ENCODE measurements at regions not wholly inside any gene's neighbourhood (a gene's known extent, or its start where the extent isn't known, plus 50 kb on each side); places are given as distances from the start of the nearest gene placed in this dataset.

- Histone ChIP-seq H3K4me1 (ENCODE audit: insufficient read depth, low read length, poor library complexity, severe bottlenecking) (no peaks in the 10 kb centered on the region), H3K27ac (ENCODE audit: low read depth, low read length, poor library complexity, severe bottlenecking) (no peak overlapping the region), H3K36me3 (ENCODE audit: insufficient read depth, low read length, poor library complexity, severe bottlenecking) (no peaks in the 10 kb centered on the region), H3K27me3 (replicated peaks; ENCODE audit: insufficient read depth, low read depth, low read length, poor library complexity) (peaks cover 75% of the 10 kb centered on the region), H3K9me3 (ENCODE audit: low read depth, low read length, poor library complexity, severe bottlenecking) (no peaks in the 10 kb centered on the region), H3K4me3 (ENCODE audit: low read depth, low read length, poor library complexity, severe bottlenecking) (no peak overlapping the region)
- intact Hi-C loops (cut with micrococcal nuclease; ENCODE audit: unreplicated experiment): no loop called here
- CTCF ChIA-PET: no interaction called here
- no peak for DNase-seq (ENCODE audit: low spot score)
- no peak for TF ChIP-seq EZH2 (IDR thresholded peaks at IDR 0.05; ENCODE audit: borderline replicate concordance, low read depth, low read length, poor library complexity, severe bottlenecking)
- TF ChIP-seq, protein P1, sequence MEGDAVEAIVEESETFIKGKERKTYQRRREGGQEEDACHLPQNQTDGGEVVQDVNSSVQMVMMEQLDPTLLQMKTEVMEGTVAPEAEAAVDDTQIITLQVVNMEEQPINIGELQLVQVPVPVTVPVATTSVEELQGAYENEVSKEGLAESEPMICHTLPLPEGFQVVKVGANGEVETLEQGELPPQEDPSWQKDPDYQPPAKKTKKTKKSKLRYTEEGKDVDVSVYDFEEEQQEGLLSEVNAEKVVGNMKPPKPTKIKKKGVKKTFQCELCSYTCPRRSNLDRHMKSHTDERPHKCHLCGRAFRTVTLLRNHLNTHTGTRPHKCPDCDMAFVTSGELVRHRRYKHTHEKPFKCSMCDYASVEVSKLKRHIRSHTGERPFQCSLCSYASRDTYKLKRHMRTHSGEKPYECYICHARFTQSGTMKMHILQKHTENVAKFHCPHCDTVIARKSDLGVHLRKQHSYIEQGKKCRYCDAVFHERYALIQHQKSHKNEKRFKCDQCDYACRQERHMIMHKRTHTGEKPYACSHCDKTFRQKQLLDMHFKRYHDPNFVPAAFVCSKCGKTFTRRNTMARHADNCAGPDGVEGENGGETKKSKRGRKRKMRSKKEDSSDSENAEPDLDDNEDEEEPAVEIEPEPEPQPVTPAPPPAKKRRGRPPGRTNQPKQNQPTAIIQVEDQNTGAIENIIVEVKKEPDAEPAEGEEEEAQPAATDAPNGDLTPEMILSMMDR (conservative IDR thresholded peaks at IDR 0.05; ENCODE audit: low read depth, low read length): no peak
- BruUV-seq (replicated peaks): no TSS peak
- POLR2A ChIA-PET (ENCODE audit: low non-redundant PET): no interaction called here
Measured at GRCh38 chr20:41877911-41878310, 259.7 kb upstream of the CHD6 start.

DNA sequence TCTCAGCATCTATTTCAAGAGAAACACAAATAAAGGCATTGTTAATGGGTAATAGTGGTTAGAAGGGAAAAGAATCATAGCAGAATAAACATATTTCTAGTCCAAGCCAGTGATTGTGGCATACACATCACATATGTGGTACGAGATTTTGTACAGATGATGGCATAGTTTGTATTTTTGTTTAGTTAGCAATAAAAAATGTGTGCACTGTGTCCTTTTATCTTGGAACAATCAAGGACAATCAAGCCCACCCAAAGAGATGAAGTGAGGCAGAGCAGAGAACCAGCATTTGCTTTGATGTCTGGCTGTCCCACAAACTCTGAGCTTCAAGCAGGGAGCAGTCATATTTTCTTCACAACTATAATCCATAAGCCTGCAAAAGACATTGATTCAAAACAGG is 256.5 kb upstream of the CHD6 start:
- Histone ChIP-seq H3K4me3 (ENCODE audit: low read depth, low read length, poor library complexity, severe bottlenecking) (no peak overlapping the region), H3K9me3 (ENCODE audit: low read depth, low read length, poor library complexity, severe bottlenecking) (no peaks in the 10 kb centered on the region), H3K36me3 (ENCODE audit: insufficient read depth, low read length, poor library complexity, severe bottlenecking) (no peaks in the 10 kb centered on the region), H3K27ac (ENCODE audit: low read depth, low read length, poor library complexity, severe bottlenecking) (no peak overlapping the region), H3K4me1 (ENCODE audit: insufficient read depth, low read length, poor library complexity, severe bottlenecking) (no peaks in the 10 kb centered on the region), H3K27me3 (replicated peaks; ENCODE audit: insufficient read depth, low read depth, low read length, poor library complexity) (peaks cover 58% of the 10 kb centered on the region)
- CTCF ChIA-PET: no interaction called here
- no peak for DNase-seq (ENCODE audit: low spot score)
- intact Hi-C loops (cut with micrococcal nuclease; ENCODE audit: unreplicated experiment): no loop called here
- BruUV-seq (replicated peaks): no TSS peak
- TF ChIP-seq, protein P1 (conservative IDR thresholded peaks at IDR 0.05; ENCODE audit: low read depth, low read length): no peak
- TF ChIP-seq EZH2 (IDR thresholded peaks at IDR 0.05; ENCODE audit: borderline replicate concordance, low read depth, low read length, poor library complexity, severe bottlenecking): no peak
- POLR2A ChIA-PET (ENCODE audit: low non-redundant PET): no interaction called here

DNA sequence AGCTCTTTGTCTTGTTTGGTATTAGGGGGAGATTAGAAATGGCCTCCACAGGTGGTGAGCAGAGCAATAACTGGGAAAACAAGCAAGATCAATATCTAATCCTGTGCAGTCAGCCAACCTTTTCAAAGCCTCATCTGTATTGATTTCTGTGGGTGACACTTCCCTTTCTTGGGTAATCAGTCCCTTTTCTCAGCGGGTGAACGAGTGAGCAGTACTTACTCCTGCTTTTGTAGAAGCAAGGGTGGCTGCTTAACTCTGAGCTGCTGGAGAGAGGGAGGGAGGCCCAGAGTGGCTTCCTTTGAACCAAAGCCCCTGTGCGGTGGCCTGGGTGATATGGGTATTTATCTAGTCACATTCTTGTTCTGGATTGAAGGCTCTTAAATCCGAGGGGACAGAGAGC is 254.8 kb upstream of the CHD6 start:
- intact Hi-C loops (cut with micrococcal nuclease; ENCODE audit: unreplicated experiment): no loop called here
- POLR2A ChIA-PET (ENCODE audit: low non-redundant PET): no interaction called here

More for the DNA sequence above, 254.8 kb upstream of the CHD6 start:
- Histone ChIP-seq H3K27me3 (replicated peaks; ENCODE audit: insufficient read depth, low read depth, low read length, poor library complexity) (peaks cover 43% of the 10 kb centered on the region), H3K4me1 (ENCODE audit: insufficient read depth, low read length, poor library complexity, severe bottlenecking) (no peaks in the 10 kb centered on the region), H3K4me3 (ENCODE audit: low read depth, low read length, poor library complexity, severe bottlenecking) (no peak overlapping the region), H3K27ac (ENCODE audit: low read depth, low read length, poor library complexity, severe bottlenecking) (no peak overlapping the region), H3K36me3 (ENCODE audit: insufficient read depth, low read length, poor library complexity, severe bottlenecking) (no peaks in the 10 kb centered on the region), H3K9me3 (ENCODE audit: low read depth, low read length, poor library complexity, severe bottlenecking) (peaks cover 7% of the 10 kb centered on the region)
- no TSS peak for BruUV-seq (replicated peaks)
- CTCF ChIA-PET: interaction anchor here (0.6 kb wide), 1 partner anchor 14 kb away, joined by 8 read pairs; no protein-coding TSS in a partner anchor
- TF ChIP-seq, protein P1 (conservative IDR thresholded peaks at IDR 0.05; ENCODE audit: low read depth, low read length): no peak
- TF ChIP-seq EZH2 (IDR thresholded peaks at IDR 0.05; ENCODE audit: borderline replicate concordance, low read depth, low read length, poor library complexity, severe bottlenecking): no peak
- DNase-seq (ENCODE audit: low spot score): no peak
